ENCODE measurements at regions not wholly inside any gene's neighbourhood (a gene's known extent, or its start where the extent isn't known, plus 50 kb on each side); places are given as distances from the start of the nearest gene placed in this dataset.

DNA sequence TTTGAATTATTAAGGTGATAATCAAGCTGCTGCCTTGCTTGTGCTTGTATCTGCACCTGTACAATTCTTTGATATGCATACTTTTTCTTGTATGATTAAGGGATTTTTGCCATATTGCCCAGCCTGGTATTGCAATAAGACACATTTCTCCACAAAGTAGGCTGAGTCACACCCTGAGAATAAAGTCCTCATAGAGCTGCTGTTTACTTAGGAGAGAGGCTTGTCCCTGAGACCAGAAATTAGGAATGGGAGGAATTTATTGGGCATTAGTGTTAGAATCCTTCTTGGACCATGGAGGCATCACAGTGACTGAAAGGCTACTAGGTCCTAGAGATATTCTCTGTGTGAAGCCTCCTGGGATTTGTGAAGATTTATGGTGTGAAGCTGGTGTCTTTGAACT, 506.8 kb upstream of the FBXO33 start:
- Mint-ChIP-seq H3K27me3 (ENCODE audit: low read depth in 3 of 3) (no peaks in the 10 kb centered on the region), H3K4me1 (no peaks in the 10 kb centered on the region), H3K9me3 (peaks cover 0 to 3% (median 0%) of the 10 kb centered on the region in 7 donors), H3K36me3 (no peaks in the 10 kb centered on the region), H3K4me3 (no peak overlapping the region), H3K27ac (no peak overlapping the region)
- H3K36me3 ChIP-seq (replicated peaks in 1 of 2; ENCODE audit: control insufficient read depth in 1 of 2, insufficient read depth in 2 of 2, low read length in 2 of 2) = no peaks in the 10 kb centered on the region
- no peaks in the 10 kb centered on the region for H4K20me1 ChIP-seq (ENCODE audit: insufficient read depth, low read length)
- TF ChIP-seq CTCF (IDR thresholded peaks at IDR 0.05) = no peak
- no peaks in the 10 kb centered on the region for H3K4me1 ChIP-seq (ENCODE audit: control insufficient read depth in 1 of 2, insufficient read depth in 2 of 2, low read length in 2 of 2)
- H3K9ac ChIP-seq (ENCODE audit: insufficient read depth, low read length, poor library complexity, severe bottlenecking) = no peak overlapping the region
- no peaks in the 10 kb centered on the region for H3K27me3 ChIP-seq (ENCODE audit: control insufficient read depth in 2 of 2, insufficient read depth in 2 of 2, low read length in 2 of 2)
- H3K4me2 ChIP-seq (replicated peaks; ENCODE audit: extremely low read depth, low read length, poor library complexity, severe bottlenecking) = no peak overlapping the region
- H3K79me2 ChIP-seq (ENCODE audit: insufficient read depth, low read length) = no peaks in the 10 kb centered on the region
- no peak overlapping the region for H2AFZ ChIP-seq (ENCODE audit: insufficient read depth, low read depth, low read length, poor library complexity, severe bottlenecking)
- intact Hi-C loops (cut with micrococcal nuclease) = no loop called here
- no peak overlapping the region for H3K27ac ChIP-seq (ENCODE audit: low read depth in 1 of 2, low read length in 2 of 2)
- H3K4me3 ChIP-seq (replicated peaks in 1 of 3; ENCODE audit: low read depth in 2 of 3, low read length in 3 of 3) = no peak overlapping the region
- DNase-seq = no peak
- no peaks in the 10 kb centered on the region for H3K9me3 ChIP-seq (replicated peaks in 1 of 2; ENCODE audit: control insufficient read depth in 1 of 2, insufficient read depth in 1 of 2, low read length in 2 of 2)

- Mint-ChIP-seq H3K4me1 (no peaks in the 10 kb centered on the region), H3K36me3 (no peaks in the 10 kb centered on the region), H3K4me3 (no peak overlapping the region), H3K9me3 (peaks cover 0 to 2% (median 0%) of the 10 kb centered on the region in 7 donors), H3K27ac (peak overlapping the region in 1 of 7 donors; percentile 34), H3K27me3 (ENCODE audit: low read depth in 3 of 3) (no peaks in the 10 kb centered on the region)
- no peak for TF ChIP-seq CTCF (IDR thresholded peaks at IDR 0.05)
- Histone ChIP-seq H4K20me1 (ENCODE audit: insufficient read depth, low read length) (no peaks in the 10 kb centered on the region), H3K36me3 (replicated peaks in 1 of 2; ENCODE audit: control insufficient read depth in 1 of 2, insufficient read depth in 2 of 2, low read length in 2 of 2) (no peaks in the 10 kb centered on the region), H3K27me3 (ENCODE audit: control insufficient read depth in 2 of 2, insufficient read depth in 2 of 2, low read length in 2 of 2) (no peaks in the 10 kb centered on the region), H3K4me1 (ENCODE audit: control insufficient read depth in 1 of 2, insufficient read depth in 2 of 2, low read length in 2 of 2) (no peaks in the 10 kb centered on the region), H3K9me3 (replicated peaks in 1 of 2; ENCODE audit: control insufficient read depth in 1 of 2, insufficient read depth in 1 of 2, low read length in 2 of 2) (peaks cover 0 to 2% of the 10 kb centered on the region in 2 donors), H3K79me2 (ENCODE audit: insufficient read depth, low read length) (no peaks in the 10 kb centered on the region), H3K9ac (ENCODE audit: insufficient read depth, low read length, poor library complexity, severe bottlenecking) (no peak overlapping the region), H2AFZ (ENCODE audit: insufficient read depth, low read depth, low read length, poor library complexity, severe bottlenecking) (no peak overlapping the region), H3K4me3 (replicated peaks in 1 of 3; ENCODE audit: low read depth in 2 of 3, low read length in 3 of 3) (no peak overlapping the region), H3K27ac (ENCODE audit: low read depth in 1 of 2, low read length in 2 of 2) (no peak overlapping the region), H3K4me2 (replicated peaks; ENCODE audit: extremely low read depth, low read length, poor library complexity, severe bottlenecking) (no peak overlapping the region)
- DNase-seq = no peak
- 71% methylated on average over 2 of the region's 6 CpGs for WGBS (ENCODE audit: insufficient coverage)
- intact Hi-C loops (cut with micrococcal nuclease) = no loop called here
Observed at GRCh38 chr14:39912192-39913100, 480.2 kb upstream of the FBXO33 start.
